HG03097 (cell line): ENCODE measurements at regions not wholly inside any gene's neighbourhood (a gene's known extent, or its start where the extent isn't known, plus 50 kb on each side); places are given as distances from the start of the nearest gene placed in this dataset.
"Not testable (repeated sequence)": the region's sequence is repeated elsewhere in the genome, so short reads cannot be mapped to it uniquely, and the experiment has no call there.

Experiments
- ATAC-seq: cut with Tn5 transposase; IDR thresholded peaks from one replicate; pipeline ENCODE4 v1.9.1; 2021; ENCODE audit not compliant: unreplicated experiment, low FRiP score

GRCh38 chr2:222000326-222000725, 298.5 kb downstream of the PAX3 start:
- ATAC-seq: no peak

DNA sequence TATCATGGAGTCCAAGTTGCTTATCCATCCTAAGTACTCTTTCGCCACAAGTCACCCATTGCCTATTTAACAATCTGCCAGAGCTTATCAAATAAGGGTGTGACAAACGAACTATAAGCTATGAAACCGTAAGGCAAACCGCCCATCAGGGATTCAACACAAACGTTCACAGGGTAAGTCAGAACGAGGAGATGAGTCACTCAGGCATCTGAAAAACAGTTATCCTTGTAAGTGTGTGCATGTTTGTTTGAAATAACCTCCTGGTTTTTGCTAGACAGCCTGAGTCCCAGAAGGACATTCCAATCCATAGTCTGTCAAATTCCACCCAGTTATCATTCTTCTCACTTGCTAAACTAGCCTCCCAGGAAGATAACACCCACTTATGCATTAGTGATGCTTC, 299.1 kb downstream of the PAX3 start:
- no peak for ATAC-seq

DNA sequence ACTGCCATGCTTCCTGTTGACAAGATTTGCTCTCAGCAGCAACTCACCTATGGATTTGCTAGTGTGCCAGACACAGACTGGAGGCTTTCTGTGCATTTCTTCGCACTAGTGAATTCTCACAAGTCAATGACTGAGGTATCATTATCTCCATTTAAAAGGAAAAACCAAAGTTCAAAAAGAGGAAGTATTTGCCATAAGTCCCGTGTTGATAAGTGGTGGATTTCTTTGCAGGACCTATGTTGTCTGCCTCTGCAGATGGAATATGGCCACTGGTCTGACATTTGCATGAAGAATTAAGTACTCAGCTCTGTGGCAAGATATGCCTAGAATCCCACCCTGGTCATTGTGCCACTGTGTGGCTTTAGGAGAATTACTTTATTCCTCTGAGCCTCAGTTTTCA, 299.6 kb downstream of the PAX3 start:
- ATAC-seq: no peak

DNA sequence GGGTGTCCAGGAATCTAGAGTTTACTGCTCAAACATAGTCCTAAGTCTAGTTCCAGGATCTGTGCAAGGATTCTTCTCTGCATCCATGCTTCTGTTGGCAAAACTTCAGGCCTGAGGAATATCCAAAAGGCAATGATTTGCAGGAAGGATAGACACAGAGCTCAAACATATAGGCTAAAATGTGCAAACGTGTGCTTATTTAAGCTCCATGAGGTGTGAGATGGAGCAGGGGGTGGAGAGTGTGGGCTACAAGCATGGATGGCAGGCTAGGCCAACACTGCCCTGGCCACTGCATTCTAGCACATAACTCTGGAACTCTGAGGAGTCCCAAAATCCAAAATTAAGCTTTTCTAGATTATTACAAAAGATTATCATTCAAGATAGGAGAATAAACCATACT, 301.1 kb downstream of the PAX3 start:
- no peak for ATAC-seq

DNA sequence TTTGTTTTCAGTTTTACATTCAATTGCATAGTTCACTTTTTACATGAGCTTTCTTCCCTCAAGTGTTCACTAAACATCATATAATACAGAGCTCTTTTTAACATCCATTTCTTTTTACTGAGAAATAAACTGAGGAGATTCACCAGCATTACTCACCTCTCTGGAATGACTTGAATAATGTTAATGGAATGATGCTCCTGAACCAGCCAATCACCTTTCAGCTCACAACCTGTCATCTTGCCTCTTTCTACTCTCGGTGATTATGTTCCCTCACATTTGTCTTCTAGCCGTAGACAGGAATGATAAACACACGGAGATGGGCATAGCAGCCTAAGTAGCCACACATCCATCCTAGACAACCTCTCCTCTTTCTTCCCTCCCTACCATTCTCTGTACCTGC, 301.7 kb downstream of the PAX3 start:
- no peak for ATAC-seq

DNA sequence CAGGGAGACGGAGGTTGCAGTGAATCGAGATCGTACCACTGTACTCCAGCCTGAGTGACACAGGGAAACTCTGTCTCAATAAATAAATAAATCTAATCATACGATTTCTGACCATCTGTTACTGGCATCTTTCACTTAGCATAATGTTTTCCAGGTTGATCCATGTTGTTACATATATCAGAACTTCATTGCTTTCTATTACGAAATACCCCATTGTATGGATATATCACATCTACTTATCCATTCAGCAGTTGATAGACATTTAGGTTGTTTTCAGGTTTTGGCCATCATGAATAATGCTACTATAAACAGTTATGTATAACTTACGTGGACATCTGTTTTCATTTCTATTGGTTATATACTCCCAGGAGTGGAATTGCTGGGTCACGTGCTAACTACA, 303.9 kb downstream of the PAX3 start:
- ATAC-seq: no peak

- not testable (repeated sequence) for ATAC-seq
These were observed 314.4 kb downstream of the PAX3 start for GRCh38 chr2:221984376-221984775.

DNA sequence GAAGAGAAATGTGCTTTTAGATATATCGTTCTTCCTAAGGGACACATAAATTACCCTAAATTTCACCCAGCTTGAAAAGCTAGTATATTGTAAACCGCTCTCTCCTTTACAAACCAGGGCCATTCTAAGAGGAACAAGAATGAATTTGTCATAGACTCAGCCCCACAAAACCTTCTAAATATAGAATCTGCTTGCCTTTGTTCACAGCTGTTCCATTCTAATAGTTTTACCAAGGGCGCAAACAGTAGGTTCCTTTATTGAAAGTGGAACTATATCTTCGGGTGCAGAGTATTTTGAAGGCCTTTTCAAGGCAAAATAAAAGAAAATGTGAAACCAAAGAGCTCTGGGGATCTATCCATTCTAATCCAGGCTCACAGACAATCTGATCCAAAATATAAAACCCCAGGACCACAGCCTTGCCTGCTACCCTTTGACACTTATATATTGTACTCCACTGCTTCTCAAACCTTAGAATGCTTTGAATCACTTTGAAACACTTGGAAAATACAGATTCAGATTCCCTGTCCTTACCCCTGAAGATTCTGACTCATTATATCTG, 316.8 kb downstream of the PAX3 start:
- ATAC-seq: no peak

DNA sequence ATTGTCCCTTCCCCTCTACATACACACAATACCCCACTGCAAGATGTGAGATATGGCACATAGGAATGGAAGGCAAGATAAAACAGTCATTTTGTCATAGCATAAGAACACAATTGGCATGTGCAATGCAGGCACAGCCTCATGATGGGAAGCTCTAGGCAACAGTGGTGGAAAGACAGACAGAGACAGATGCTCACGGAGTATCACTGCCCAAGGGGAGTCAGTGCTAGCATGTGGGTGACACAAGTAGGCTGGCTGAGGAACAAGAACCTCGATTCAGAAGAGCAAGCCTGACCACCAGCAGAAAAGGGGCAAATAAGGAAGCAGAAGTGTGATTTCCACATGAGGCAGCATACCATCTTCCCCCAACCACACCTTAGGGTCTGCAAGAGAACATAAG, 323.6 kb downstream of the PAX3 start:
- no peak for ATAC-seq

- ATAC-seq: no peak
These were observed 324.9 kb downstream of the PAX3 start for GRCh38 chr2:221973902-221974301.

GRCh38 chr2:221973502-221973901, 325.3 kb downstream of the PAX3 start:
- ATAC-seq: no peak

- ATAC-seq: no peak
These were observed 325.9 kb downstream of the PAX3 start for GRCh38 chr2:221972813-221973478.

DNA sequence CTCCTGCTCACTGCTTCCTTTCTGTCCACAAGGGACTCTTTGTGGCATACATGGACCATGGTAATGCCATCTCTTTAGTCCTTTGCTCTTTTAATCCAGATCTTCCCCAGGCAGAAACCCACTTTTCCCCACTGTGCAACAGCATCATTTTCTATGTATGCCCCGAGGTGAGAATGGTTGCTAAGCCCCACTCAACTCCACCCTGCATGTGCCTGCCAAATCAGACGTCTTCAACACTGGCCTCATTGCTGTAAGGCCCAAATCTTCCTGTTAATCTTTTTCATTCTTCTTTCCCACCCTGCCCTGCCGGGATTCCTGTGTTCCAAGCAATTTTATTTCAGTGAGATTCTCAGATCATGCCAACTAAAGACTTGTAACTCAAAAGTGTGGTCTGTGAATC, 328.4 kb downstream of the PAX3 start:
- no peak for ATAC-seq

- no peak for ATAC-seq
These were observed 329.0 kb downstream of the PAX3 start for GRCh38 chr2:221969830-221970144.

DNA sequence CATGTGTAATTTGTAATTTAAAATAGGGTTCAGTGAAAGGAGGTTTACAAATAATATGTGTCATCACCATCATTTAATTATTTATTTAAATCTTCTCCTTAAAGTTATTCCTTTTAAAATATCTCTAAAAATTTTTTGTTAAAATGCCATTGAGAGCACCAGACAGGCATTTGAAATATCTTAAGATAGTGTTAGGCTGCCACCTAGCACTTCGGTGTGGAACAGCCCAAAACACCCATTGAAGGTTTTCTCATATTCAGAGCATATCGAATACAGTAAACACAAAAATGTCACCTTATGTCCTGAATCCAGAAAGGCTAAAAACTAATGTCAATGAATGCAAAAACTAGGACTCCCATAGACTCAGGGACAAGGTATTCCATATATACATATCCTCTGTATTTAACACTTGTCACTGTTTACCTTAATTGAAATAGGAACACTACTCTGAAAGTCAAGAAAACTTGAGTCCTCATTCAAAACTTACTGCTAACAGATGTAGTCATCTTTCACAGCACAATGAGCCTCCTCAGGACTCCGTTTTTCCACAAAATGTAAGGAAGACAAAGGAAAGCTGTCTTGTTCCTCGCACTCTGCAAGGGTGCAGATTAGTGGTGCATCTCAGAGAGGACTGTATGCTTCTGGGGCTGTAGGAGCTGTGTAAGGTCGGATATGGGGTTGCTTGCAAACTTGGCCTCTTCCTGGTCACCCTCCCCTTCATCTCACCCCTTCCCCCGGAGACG, 329.5 kb downstream of the PAX3 start:
- ATAC-seq: peak; percentile 56

GRCh38 chr2:221962186-221962585, 336.6 kb downstream of the PAX3 start:
- ATAC-seq: no peak

DNA sequence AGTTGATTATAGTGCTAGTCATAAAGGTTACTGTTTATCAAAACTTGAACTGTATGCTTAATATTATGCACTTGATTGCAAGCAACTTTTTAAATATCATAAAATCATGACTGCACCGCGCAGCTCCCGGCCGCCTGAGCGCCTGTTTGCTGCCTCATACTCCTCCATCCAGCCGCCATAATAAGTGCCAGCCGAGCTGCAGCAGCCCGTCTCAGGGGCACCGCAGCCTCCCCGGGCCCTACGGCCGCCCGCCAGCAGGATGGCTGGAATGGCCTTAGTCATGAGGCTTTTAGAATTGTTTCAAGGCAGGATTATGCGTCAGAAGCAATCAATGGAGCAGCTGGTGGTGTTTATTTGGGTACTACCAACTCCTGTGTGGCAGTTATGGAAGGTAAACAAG, 337.2 kb downstream of the PAX3 start:
- no peak for ATAC-seq

GRCh38 chr2:221958224-221958623, 340.6 kb downstream of the PAX3 start:
- no peak for ATAC-seq

GRCh38 chr2:221948076-221948475, 350.7 kb downstream of the PAX3 start:
- no peak for ATAC-seq

- not testable (repeated sequence) for ATAC-seq
These were observed 354.3 kb downstream of the PAX3 start for GRCh38 chr2:221944452-221944851.

DNA sequence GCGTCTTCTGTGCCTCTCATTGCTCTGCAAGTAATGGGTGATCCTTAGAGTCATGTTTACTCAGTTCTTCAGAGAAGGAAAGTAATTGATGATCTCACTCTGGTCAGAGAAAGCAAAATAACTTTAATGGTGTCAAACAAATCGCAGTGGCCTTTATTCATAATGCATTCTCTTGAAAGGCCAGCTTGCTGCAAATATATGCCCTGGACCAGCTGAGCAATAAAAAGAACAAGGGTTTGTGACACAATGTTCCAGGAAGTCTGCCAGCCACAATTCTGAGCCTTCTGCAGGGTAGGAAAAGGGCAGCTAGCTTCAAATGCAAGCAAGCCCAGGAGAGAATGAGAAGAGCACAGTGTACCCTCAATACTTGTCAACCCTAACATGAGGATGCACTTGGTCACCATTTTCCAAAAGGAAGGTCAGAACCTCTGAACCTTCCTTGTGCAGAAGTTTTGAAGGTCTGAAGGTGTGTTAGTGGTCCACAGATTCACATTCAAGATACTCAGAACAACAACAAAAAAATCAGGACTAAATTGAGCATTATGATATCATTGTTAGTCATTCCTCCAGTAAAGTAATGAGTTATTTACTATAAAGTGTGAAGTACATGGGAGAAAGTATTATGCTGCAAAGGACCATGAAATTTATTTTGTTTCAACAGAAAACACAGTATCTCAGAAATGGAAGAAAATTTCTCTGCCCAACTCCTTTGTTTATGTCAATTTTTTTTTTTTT, 355.6 kb downstream of the PAX3 start:
- ATAC-seq: no peak
